Stomach (tissue), 4 donors: ENCODE measurements at regions not wholly inside any gene's neighbourhood (a gene's known extent, or its start where the extent isn't known, plus 50 kb on each side); places are given as distances from the start of the nearest gene placed in this dataset.

Experiments
- POLR2A ChIP-seq, 4 donors: fragments of 450-650 bp; IDR thresholded peaks; one replicate each; pipeline ENCODE4 v1.6.1; 2016; ENCODE audit warnings: antibody characterized with exemption in 4 of 4, control low read depth in 2 of 4, mild to moderate bottlenecking in 1 of 4, moderate library complexity in 1 of 4
- TF ChIP-seq, protein P1 (sequence below), 7 experiments: fragments of 450-650 bp in 4 of 7; fragments of 200-600 bp in 3 of 7; sonication (generic) in 3 of 7; IDR thresholded peaks; one replicate each; pipeline ENCODE4 v1.5.1; 2016 to 2019; ENCODE audit warnings: antibody characterized with exemption in 7 of 7, control low read depth in 2 of 7, mild to moderate bottlenecking in 1 of 7

DNA sequence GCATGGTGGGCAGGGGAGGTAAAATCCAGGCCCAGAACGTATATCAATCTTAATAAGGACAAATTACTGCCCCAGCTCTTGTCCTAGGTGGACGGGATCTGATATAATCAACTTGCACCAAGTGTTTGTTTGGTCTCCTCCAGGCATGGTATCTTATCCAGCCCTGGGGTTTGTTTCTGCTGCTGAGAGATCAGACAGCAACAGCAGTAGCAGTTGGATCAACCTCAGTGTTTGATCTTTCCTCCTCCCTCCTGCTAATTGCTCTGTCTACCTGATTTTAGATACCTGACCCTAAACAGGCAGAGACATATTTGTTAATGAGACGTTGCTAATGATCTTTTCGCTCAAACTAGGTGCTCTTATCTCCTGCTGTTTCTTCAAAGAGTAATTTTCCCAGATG is 100.4 kb upstream of the BACH2 start:
- TF ChIP-seq, protein P1, sequence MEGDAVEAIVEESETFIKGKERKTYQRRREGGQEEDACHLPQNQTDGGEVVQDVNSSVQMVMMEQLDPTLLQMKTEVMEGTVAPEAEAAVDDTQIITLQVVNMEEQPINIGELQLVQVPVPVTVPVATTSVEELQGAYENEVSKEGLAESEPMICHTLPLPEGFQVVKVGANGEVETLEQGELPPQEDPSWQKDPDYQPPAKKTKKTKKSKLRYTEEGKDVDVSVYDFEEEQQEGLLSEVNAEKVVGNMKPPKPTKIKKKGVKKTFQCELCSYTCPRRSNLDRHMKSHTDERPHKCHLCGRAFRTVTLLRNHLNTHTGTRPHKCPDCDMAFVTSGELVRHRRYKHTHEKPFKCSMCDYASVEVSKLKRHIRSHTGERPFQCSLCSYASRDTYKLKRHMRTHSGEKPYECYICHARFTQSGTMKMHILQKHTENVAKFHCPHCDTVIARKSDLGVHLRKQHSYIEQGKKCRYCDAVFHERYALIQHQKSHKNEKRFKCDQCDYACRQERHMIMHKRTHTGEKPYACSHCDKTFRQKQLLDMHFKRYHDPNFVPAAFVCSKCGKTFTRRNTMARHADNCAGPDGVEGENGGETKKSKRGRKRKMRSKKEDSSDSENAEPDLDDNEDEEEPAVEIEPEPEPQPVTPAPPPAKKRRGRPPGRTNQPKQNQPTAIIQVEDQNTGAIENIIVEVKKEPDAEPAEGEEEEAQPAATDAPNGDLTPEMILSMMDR (IDR thresholded peaks at IDR 0.05), result no peak
- no peak for TF ChIP-seq POLR2A (IDR thresholded peaks at IDR 0.05)
